KMS-11 (cell line): ENCODE measurements at regions not wholly inside any gene's neighbourhood (a gene's known extent, or its start where the extent isn't known, plus 50 kb on each side); places are given as distances from the start of the nearest gene placed in this dataset.

Source experiments
- H2AFZ ChIP-seq: fragments of 200-600 bp; sonication (generic); 2 replicates; pipeline ENCODE4 v1.6.1; 2016; ENCODE audit warnings: antibody characterized with exemption, mixed run types, low read depth
- H3K27ac ChIP-seq: fragments of 200-600 bp; sonication (generic); 2 replicates; pipeline ENCODE4 v1.6.1; 2016; ENCODE audit warnings: mild to moderate bottlenecking, mixed run types
- H3K27me3 ChIP-seq: fragments of 200-600 bp; sonication (generic); 2 replicates; pipeline ENCODE4 v1.6.1; 2017; ENCODE audit warnings: mild to moderate bottlenecking, low read depth, mixed run types, moderate library complexity; ENCODE audit not compliant: insufficient read depth
- H3K36me3 ChIP-seq: fragments of 200-600 bp; sonication (generic); 2 replicates; pipeline ENCODE4 v1.6.1; 2017; ENCODE audit warnings: mild to moderate bottlenecking, mixed run types; ENCODE audit not compliant: insufficient read depth
- H3K4me1 ChIP-seq: fragments of 200-600 bp; sonication (generic); 2 replicates; pipeline ENCODE4 v1.6.1; 2016; ENCODE audit warnings: mild to moderate bottlenecking, low read depth, mixed run types; ENCODE audit not compliant: poor library complexity, severe bottlenecking
- H3K4me2 ChIP-seq: fragments of 200-600 bp; sonication (generic); 2 replicates; pipeline ENCODE4 v1.7.0; 2016; ENCODE audit warnings: mild to moderate bottlenecking, mixed run types
- H3K4me3 ChIP-seq: fragments of 200-600 bp; sonication (generic); IDR thresholded peaks from 2 replicates; pipeline ENCODE4 v1.6.1; 2017; ENCODE audit warnings: low read depth, low read length, mixed read lengths; ENCODE audit not compliant: insufficient read depth
- H3K79me2 ChIP-seq: fragments of 200-600 bp; sonication (generic); 2 replicates; pipeline ENCODE4 v1.6.1; 2016; ENCODE audit warnings: low read depth, mixed run types; ENCODE audit not compliant: insufficient read depth
- H3K9ac ChIP-seq: fragments of 200-600 bp; sonication (generic); 2 replicates; pipeline ENCODE4 v1.6.1; 2016; ENCODE audit warnings: mild to moderate bottlenecking, mixed run types
- H4K20me1 ChIP-seq: fragments of 200-600 bp; sonication (generic); 2 replicates; pipeline ENCODE4 v1.6.1; 2016; ENCODE audit warnings: mild to moderate bottlenecking, mixed run types; ENCODE audit not compliant: insufficient read depth
- CTCF ChIP-seq: fragments of 200-600 bp; sonication (generic); conservative IDR thresholded peaks from 2 replicates; pipeline ENCODE4 v1.6.1; 2017; ENCODE audit warnings: low read depth, mild to moderate bottlenecking, antibody characterized with exemption, low read length, moderate library complexity, mixed read lengths

- Histone ChIP-seq H3K9ac (no peak overlapping the region), H3K4me1 (no peaks in the 10 kb centered on the region), H2AFZ (no peak overlapping the region), H3K27ac (no peak overlapping the region), H3K4me3 (no peak overlapping the region), H4K20me1 (no peaks in the 10 kb centered on the region), H3K79me2 (no peaks in the 10 kb centered on the region), H3K36me3 (no peaks in the 10 kb centered on the region), H3K4me2 (no peak overlapping the region), H3K27me3 (no peaks in the 10 kb centered on the region)
- TF ChIP-seq CTCF = no peak
Observed at GRCh38 chr3:82044930-82045705, 283.7 kb upstream of the GBE1 start.

GRCh38 chr3:82038556-82038955, 277.1 kb upstream of the GBE1 start:
- H3K79me2 ChIP-seq = no peaks in the 10 kb centered on the region
- no peak overlapping the region for H3K27ac ChIP-seq
- H3K36me3 ChIP-seq = no peaks in the 10 kb centered on the region
- TF ChIP-seq CTCF = no peak
- H3K4me2 ChIP-seq = no peak overlapping the region
- H3K27me3 ChIP-seq = no peaks in the 10 kb centered on the region
- no peaks in the 10 kb centered on the region for H4K20me1 ChIP-seq
- H2AFZ ChIP-seq = no peak overlapping the region
- H3K9ac ChIP-seq = no peak overlapping the region
- no peaks in the 10 kb centered on the region for H3K4me1 ChIP-seq
- H3K4me3 ChIP-seq = no peak overlapping the region

GRCh38 chr3:82033186-82033585, 271.7 kb upstream of the GBE1 start:
- no peak for TF ChIP-seq CTCF
- Histone ChIP-seq H3K36me3 (no peaks in the 10 kb centered on the region), H3K4me1 (peaks cover 20% of the 10 kb centered on the region), H3K79me2 (no peaks in the 10 kb centered on the region), H3K4me2 (no peak overlapping the region), H3K27ac (no peak overlapping the region), H2AFZ (no peak overlapping the region), H3K9ac (no peak overlapping the region), H3K27me3 (no peaks in the 10 kb centered on the region), H4K20me1 (no peaks in the 10 kb centered on the region), H3K4me3 (no peak overlapping the region)

- Histone ChIP-seq H3K27ac (peak overlapping the region; percentile 43; the same call in 1 of the 2 replicates), H3K4me2 (no peak overlapping the region), H4K20me1 (no peaks in the 10 kb centered on the region), H3K4me1 (peaks cover 20% of the 10 kb centered on the region), H2AFZ (no peak overlapping the region), H3K4me3 (no peak overlapping the region), H3K36me3 (no peaks in the 10 kb centered on the region), H3K79me2 (no peaks in the 10 kb centered on the region), H3K27me3 (no peaks in the 10 kb centered on the region), H3K9ac (no peak overlapping the region)
- no peak for TF ChIP-seq CTCF
Observed at GRCh38 chr3:82031596-82031995, 270.2 kb upstream of the GBE1 start.
